ENCODE measurements at regions not wholly inside any gene's neighbourhood (a gene's known extent, or its start where the extent isn't known, plus 50 kb on each side); places are given as distances from the start of the nearest gene placed in this dataset.

DNA sequence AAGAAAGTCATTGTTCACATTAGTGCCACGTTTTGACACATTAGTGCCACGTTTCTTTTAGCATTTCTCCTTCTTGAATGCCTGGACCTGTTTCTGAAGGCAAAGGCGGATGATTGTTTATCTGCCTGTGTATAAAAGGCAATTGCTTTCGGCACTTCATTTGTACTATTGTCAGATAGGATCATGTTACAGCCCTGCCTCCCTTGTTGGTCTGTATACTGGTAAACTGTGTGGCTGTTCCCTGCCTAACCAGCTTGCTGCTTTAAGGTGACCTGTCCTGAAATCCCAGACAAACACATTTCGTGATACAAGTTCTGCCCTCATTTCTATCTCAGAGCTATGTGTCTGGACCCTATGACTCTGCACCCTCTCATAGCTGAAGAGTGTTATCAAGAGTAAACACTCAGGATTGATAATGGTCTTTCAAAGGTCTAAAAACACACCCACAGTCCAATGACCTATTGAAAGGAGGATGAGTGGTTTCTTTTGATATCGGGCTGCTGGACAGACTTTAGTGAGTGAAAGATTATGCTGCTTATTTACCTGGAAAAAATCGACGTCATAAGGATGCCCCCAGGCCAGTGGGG is 276.3 kb upstream of the MCTP2 start:
- ChIA-PET CTCF (interaction anchor here (1.2 to 2.7 kb wide), 2 partner anchors 165 to 867 kb away, joined by 3 to 8 read pairs; no protein-coding TSS in a partner anchor), POLR2A (no interaction called here)
- DNase-seq (ENCODE audit: low read depth, low spot score), result no peak
- Histone ChIP-seq H3K27ac (ENCODE audit: low read depth, low read length) (no peak overlapping the region), H3K27me3 (ENCODE audit: control insufficient read depth, insufficient read depth, low read length) (peaks cover 3% of the 10 kb centered on the region), H3K9me3 (ENCODE audit: control insufficient read depth, insufficient read depth, low read length) (no peaks in the 10 kb centered on the region), H3K4me3 (ENCODE audit: low read depth, low read length) (no peak overlapping the region)
- TF ChIP-seq, protein P1, sequence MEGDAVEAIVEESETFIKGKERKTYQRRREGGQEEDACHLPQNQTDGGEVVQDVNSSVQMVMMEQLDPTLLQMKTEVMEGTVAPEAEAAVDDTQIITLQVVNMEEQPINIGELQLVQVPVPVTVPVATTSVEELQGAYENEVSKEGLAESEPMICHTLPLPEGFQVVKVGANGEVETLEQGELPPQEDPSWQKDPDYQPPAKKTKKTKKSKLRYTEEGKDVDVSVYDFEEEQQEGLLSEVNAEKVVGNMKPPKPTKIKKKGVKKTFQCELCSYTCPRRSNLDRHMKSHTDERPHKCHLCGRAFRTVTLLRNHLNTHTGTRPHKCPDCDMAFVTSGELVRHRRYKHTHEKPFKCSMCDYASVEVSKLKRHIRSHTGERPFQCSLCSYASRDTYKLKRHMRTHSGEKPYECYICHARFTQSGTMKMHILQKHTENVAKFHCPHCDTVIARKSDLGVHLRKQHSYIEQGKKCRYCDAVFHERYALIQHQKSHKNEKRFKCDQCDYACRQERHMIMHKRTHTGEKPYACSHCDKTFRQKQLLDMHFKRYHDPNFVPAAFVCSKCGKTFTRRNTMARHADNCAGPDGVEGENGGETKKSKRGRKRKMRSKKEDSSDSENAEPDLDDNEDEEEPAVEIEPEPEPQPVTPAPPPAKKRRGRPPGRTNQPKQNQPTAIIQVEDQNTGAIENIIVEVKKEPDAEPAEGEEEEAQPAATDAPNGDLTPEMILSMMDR (IDR thresholded peaks at IDR 0.05; ENCODE audit: low read depth, low read length), result no peak

DNA sequence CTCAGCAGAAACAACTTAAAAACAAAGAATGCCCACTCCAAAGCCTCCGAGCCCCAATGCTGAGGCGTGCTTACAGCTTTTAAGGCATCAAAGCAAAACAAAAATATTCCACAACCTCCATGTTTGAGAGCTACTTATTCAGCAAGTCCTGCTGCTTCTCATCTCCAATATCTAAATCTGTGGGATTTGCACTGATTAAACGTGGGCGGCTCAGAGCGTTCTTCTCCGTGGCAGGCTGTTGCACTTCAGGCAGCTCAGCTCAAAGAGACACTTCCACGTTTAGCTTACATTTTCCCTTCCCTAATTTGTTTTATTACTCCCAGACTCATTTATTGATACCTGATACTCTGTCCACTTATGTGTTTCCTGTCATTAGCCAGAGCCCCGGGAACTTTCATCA is 282.6 kb upstream of the MCTP2 start:
- Histone ChIP-seq H3K27me3 (ENCODE audit: control insufficient read depth, insufficient read depth, low read length) (no peaks in the 10 kb centered on the region), H3K27ac (ENCODE audit: low read depth, low read length) (no peak overlapping the region), H3K9me3 (ENCODE audit: control insufficient read depth, insufficient read depth, low read length) (no peaks in the 10 kb centered on the region), H3K4me3 (ENCODE audit: low read depth, low read length) (no peak overlapping the region)
- no peak for DNase-seq (ENCODE audit: low read depth, low spot score)
- ChIA-PET POLR2A (no interaction called here), CTCF (interaction anchor here (1.1 kb wide), 1 partner anchor 171 kb away, joined by 4 read pairs; no protein-coding TSS in a partner anchor)
- TF ChIP-seq, protein P1 (IDR thresholded peaks at IDR 0.05; ENCODE audit: low read depth, low read length), result no peak

DNA sequence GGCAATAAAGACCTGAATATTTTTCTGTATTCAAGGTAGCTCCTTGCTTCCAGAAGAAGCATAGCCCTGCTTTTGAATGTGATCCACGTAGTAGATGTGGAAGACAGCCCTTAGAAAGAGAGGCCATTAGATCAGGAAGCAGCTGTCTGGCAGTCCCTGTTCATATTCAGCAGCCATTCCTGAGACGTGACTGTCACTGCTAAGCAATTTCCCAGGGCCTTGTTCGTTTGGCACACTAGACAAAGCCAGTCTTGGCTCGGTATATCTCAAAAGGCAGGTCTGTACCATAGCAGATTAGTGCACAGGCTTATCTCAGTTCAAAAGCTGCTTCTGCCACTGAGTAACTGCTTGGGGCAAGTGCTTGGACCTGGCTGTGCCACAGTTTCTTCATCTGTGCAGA is 287.8 kb upstream of the MCTP2 start:
- H3K27me3 ChIP-seq (ENCODE audit: control insufficient read depth, insufficient read depth, low read length), result no peaks in the 10 kb centered on the region
- TF ChIP-seq, protein P1 (IDR thresholded peaks at IDR 0.05; ENCODE audit: low read depth, low read length), result no peak
- no peak overlapping the region for H3K4me3 ChIP-seq (ENCODE audit: low read depth, low read length)
- no peak for DNase-seq (ENCODE audit: low read depth, low spot score)
- POLR2A ChIA-PET, result no interaction called here
- CTCF ChIA-PET, result interaction anchor here (2.0 kb wide), 1 partner anchor 176 kb away, joined by 6 read pairs; no protein-coding TSS in a partner anchor
- no peak overlapping the region for H3K27ac ChIP-seq (ENCODE audit: low read depth, low read length)
- no peaks in the 10 kb centered on the region for H3K9me3 ChIP-seq (ENCODE audit: control insufficient read depth, insufficient read depth, low read length)

DNA sequence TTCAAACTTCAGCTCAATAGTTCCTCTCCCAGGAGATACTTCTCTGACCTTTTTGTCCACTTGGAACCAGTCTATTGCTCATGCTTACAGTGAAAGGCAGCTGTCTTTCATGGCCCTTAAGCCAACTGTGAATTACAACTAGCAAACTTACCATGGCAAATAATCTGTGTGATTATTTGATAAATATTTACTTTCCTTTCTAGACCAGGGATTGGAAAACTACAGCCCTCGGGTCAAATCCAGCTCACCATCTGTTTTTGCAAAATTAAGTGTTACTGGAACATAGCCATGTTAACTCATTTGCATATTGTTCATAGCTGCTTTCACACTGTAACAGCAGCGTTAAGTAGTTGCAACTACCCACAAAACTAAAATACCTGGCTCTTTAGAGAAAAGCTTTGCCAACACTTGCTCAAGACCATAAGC is 289.1 kb upstream of the MCTP2 start:
- Histone ChIP-seq H3K9me3 (ENCODE audit: control insufficient read depth, insufficient read depth, low read length) (no peaks in the 10 kb centered on the region), H3K27ac (ENCODE audit: low read depth, low read length) (no peak overlapping the region), H3K27me3 (ENCODE audit: control insufficient read depth, insufficient read depth, low read length) (no peaks in the 10 kb centered on the region), H3K4me3 (ENCODE audit: low read depth, low read length) (no peak overlapping the region)
- CTCF ChIA-PET, result interaction anchor here (2.0 kb wide), 1 partner anchor 178 kb away, joined by 6 read pairs; no protein-coding TSS in a partner anchor
- POLR2A ChIA-PET, result no interaction called here
- DNase-seq (ENCODE audit: low read depth, low spot score), result no peak
- TF ChIP-seq, protein P1 (IDR thresholded peaks at IDR 0.05; ENCODE audit: low read depth, low read length), result no peak

DNA sequence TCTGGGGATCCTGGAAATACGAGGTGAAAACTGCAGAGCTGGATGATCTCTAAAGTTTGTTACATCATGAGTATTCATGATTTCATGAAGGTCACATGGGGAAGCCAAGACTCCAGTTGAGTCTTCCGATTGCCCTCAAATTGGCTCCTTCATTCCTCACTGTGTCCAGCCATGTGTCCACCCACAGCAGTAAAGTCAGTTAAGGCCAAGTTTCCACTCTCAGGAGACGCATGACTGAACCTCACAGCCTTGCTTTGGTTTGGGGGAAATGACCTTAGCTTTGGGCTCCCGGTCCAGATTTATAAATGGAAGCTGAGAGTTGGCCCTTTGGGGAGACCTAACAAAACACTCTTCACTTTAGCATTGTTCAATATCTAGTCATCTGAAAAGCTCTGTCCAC is 289.7 kb upstream of the MCTP2 start:
- ChIA-PET CTCF (interaction anchor here (1.0 kb wide), 1 partner anchor 33 kb away, joined by 4 read pairs; no protein-coding TSS in a partner anchor), POLR2A (no interaction called here)
- TF ChIP-seq, protein P1 (IDR thresholded peaks at IDR 0.05; ENCODE audit: low read depth, low read length), result no peak
- H3K27ac ChIP-seq (ENCODE audit: low read depth, low read length), result no peak overlapping the region
- DNase-seq (ENCODE audit: low read depth, low spot score), result no peak
- no peaks in the 10 kb centered on the region for H3K9me3 ChIP-seq (ENCODE audit: control insufficient read depth, insufficient read depth, low read length)
- no peak overlapping the region for H3K4me3 ChIP-seq (ENCODE audit: low read depth, low read length)
- no peaks in the 10 kb centered on the region for H3K27me3 ChIP-seq (ENCODE audit: control insufficient read depth, insufficient read depth, low read length)

Measured in AG04450 (cell line).